K562 (cell line): ENCODE measurements at regions not wholly inside any gene's neighbourhood (a gene's known extent, or its start where the extent isn't known, plus 50 kb on each side); places are given as distances from the start of the nearest gene placed in this dataset.

Source experiments
- ATAC-seq: fragments of 200-7000 bp; cut with Tn5 transposase; 3 replicates; pipeline ENCODE4 v1.9.1; 2020; ENCODE audit warnings: moderate library complexity
- BruUV-seq: library from RNA; stranded (reverse); fragments of 400-500 nt; replicated peaks from 2 replicates; lab custom pipeline; 2021; lab: Mats Ljungman, UMichigan
- CTCF ChIA-PET: fragments of 300-600 bp; formaldehyde crosslinking; extraction: SDS; loops from one replicate; lab custom pipeline; 2021; ENCODE audit warnings: low intra/inter-chr PET ratio; lab: Yijun Ruan, JAX
- POLR2A ChIA-PET: fragments of 300-600, 350-650 bp; sonication (Branson Sonifier 250); formaldehyde crosslinking; extraction: SDS; loops from one replicate; lab custom pipeline; 2021; ENCODE audit warnings: antibody characterized with exemption, inconsistent platforms; lab: Yijun Ruan, JAX
- DNase-seq, 4 experiments: peaks; one replicate each; pipeline versions ENCODE4 v3.0.0 to v3.0.0-alpha.2; 2011 to 2018; ENCODE audit warnings: low spot score in 3 of 4, mixed read lengths in 3 of 4; ENCODE audit errors: extremely low read depth in 1 of 4
- FAIRE-seq: peaks from 2 replicates; lab custom pipeline; 2011; peaks lifted over from hg19 to GRCh38; lab: Jason Lieb, UNC
- H2AFZ ChIP-seq: 2 replicates; pipeline ENCODE4 v1.6.0; 2011; ENCODE audit warnings: low read depth, low read length, control low read depth, inconsistent platforms
- H3K27ac ChIP-seq: fragments of 200-600 bp; 3 replicates; pipeline ENCODE4 v1.8.0; 2011; ENCODE audit warnings: low read depth, mild to moderate bottlenecking, control low read depth, inconsistent platforms, low read length, moderate library complexity, mixed read lengths; ENCODE audit errors: extremely low read depth
- H3K27me3 ChIP-seq, 2 experiments: fragments of 300-600 bp in 1 of 2; 2 replicates in 1 of 2; 3 replicates in 1 of 2; pipeline versions ENCODE4 v1.6.0 to v1.8.0; 2011; ENCODE audit warnings: inconsistent platforms in 2 of 2, low read length in 2 of 2, mild to moderate bottlenecking in 1 of 2, mixed read lengths in 1 of 2, moderate library complexity in 1 of 2; ENCODE audit not compliant: control insufficient read depth in 2 of 2, insufficient read depth in 2 of 2
- H3K36me3 ChIP-seq: fragments of 300-600 bp; 3 replicates; pipeline ENCODE4 v1.8.0; 2011; ENCODE audit warnings: mild to moderate bottlenecking, low read length, inconsistent platforms; ENCODE audit not compliant: control insufficient read depth, insufficient read depth
- H3K4me1 ChIP-seq, 2 experiments: fragments of 200-600 bp in 1 of 2; replicated peaks in 1 of 2; 2 replicates in 1 of 2; 3 replicates in 1 of 2; pipeline versions ENCODE4 v1.5.1 to v1.8.0; 2011; ENCODE audit warnings: inconsistent platforms in 2 of 2, low read length in 2 of 2, mild to moderate bottlenecking in 1 of 2, mixed read lengths in 1 of 2, moderate library complexity in 1 of 2; ENCODE audit not compliant: control insufficient read depth in 2 of 2, insufficient read depth in 2 of 2
- H3K4me2 ChIP-seq: 2 replicates; pipeline ENCODE4 v1.6.1; 2011; ENCODE audit warnings: low read length, control low read depth, inconsistent platforms, mixed read lengths; ENCODE audit not compliant: insufficient read depth
- H3K4me3 ChIP-seq: fragments of 200-600 bp; sonication (generic), shearing (Covaris generic); 2 replicates; pipeline ENCODE4 v1.5.1; 2016; ENCODE audit warnings: control low read depth, inconsistent platforms
- H3K79me2 ChIP-seq: fragments of 200-600 bp; 3 replicates; pipeline ENCODE4 v1.8.0; 2011; ENCODE audit warnings: low read length, inconsistent platforms; ENCODE audit not compliant: control insufficient read depth, insufficient read depth
- H3K9ac ChIP-seq, 2 experiments: 2 replicates each; pipeline versions ENCODE4 v1.6.0 to v1.6.1; 2011; ENCODE audit warnings: low read depth in 2 of 2, low read length in 2 of 2, control low read depth in 1 of 2, inconsistent platforms in 1 of 2, mild to moderate bottlenecking in 1 of 2, mixed read lengths in 1 of 2; ENCODE audit not compliant: insufficient read depth in 1 of 2
- H3K9me1 ChIP-seq: one replicate; pipeline ENCODE4 v1.6.0; 2011; ENCODE audit warnings: inconsistent platforms, mild to moderate bottlenecking, low read length, moderate library complexity; ENCODE audit not compliant: control insufficient read depth, insufficient read depth
- H3K9me3 ChIP-seq: replicated peaks from 2 replicates; pipeline ENCODE4 v1.5.1; 2011; ENCODE audit warnings: low read depth, low read length, inconsistent platforms; ENCODE audit not compliant: control insufficient read depth, insufficient read depth
- H4K20me1 ChIP-seq: replicated peaks from 2 replicates; pipeline ENCODE4 v1.6.1; 2011; ENCODE audit warnings: low read length, inconsistent platforms, mixed read lengths; ENCODE audit not compliant: control insufficient read depth, insufficient read depth
- DNMT1 ChIP-seq: fragments of 450-650 bp; IDR thresholded peaks from 2 replicates; pipeline ENCODE4 v1.6.1; 2016; ENCODE audit warnings: antibody characterized with exemption, mild to moderate bottlenecking
- ETV1 ChIP-seq: fragments of 450-650 bp; conservative IDR thresholded peaks from 2 replicates; pipeline ENCODE4 v1.6.1; 2016; ENCODE audit warnings: missing genetic modification characterization, control low read depth, low read depth, missing compliant biosample characterization
- HNRNPH1 ChIP-seq: fragments of 200-400 bp; formaldehyde crosslinking; optimal IDR thresholded peaks from 2 replicates; pipeline ENCODE3; 2017; ENCODE audit warnings: low read depth, mild to moderate bottlenecking, low read length, moderate library complexity
- MEIS2 ChIP-seq: fragments of 450-650 bp; IDR thresholded peaks from 2 replicates; pipeline ENCODE4 v1.6.1; 2014; ENCODE audit warnings: mild to moderate bottlenecking; ENCODE audit not compliant: partially characterized antibody
- MTA2 ChIP-seq: fragments of 450-650 bp; IDR thresholded peaks from 2 replicates; pipeline ENCODE4 v1.6.1; 2016; ENCODE audit warnings: low read depth
- NRF1 ChIP-seq, 2 experiments: fragments of 450-650 bp; IDR thresholded peaks in 1 of 2; conservative IDR thresholded peaks in 1 of 2; 2 replicates each; pipeline ENCODE4 v1.6.1; 2014; ENCODE audit warnings: mild to moderate bottlenecking in 2 of 2
- RNF2 ChIP-seq: sonication (generic); IDR thresholded peaks from 2 replicates; pipeline ENCODE4 v1.6.1; 2016
- SAFB2 ChIP-seq: fragments of 200-400 bp; formaldehyde crosslinking; IDR thresholded peaks from 2 replicates; pipeline ENCODE4 v1.6.1; 2018; ENCODE audit warnings: borderline replicate concordance, low read length, low read depth, moderate library complexity; ENCODE audit not compliant: severe bottlenecking
- SRSF3 ChIP-seq: fragments of 200-400 bp; formaldehyde crosslinking; IDR thresholded peaks from 2 replicates; pipeline ENCODE4 v1.6.1; 2016; ENCODE audit warnings: mild to moderate bottlenecking, low read length, moderate library complexity; ENCODE audit not compliant: insufficient read depth
- ZNF280B ChIP-seq: fragments of 250-450 bp; sonication (Bioruptor Pico); IDR thresholded peaks from 2 replicates; pipeline ENCODE4 v1.5.1; 2021; ENCODE audit warnings: mild to moderate bottlenecking
- ZNF668 ChIP-seq: fragments of 250-450 bp; sonication (Bioruptor Pico); IDR thresholded peaks from 2 replicates; pipeline ENCODE4 v1.8.0; 2022; ENCODE audit warnings: mild to moderate bottlenecking, inconsistent platforms
- WGBS: fragments of 100-300 bp; shearing (Covaris generic); methylation state at CpG from one replicate; pipeline ENCODE4 v1.1.6; 2016; ENCODE audit warnings: low coverage, mixed read lengths; ENCODE audit not compliant: insufficient coverage; ENCODE audit errors: missing lambda C conversion rate; 5-methylcytosine and 5-hydroxymethylcytosine counted together
- in situ Hi-C: fragments of 300-500 bp; cut with MboI; formaldehyde crosslinking; loops from 4 replicates; pipeline ENCODE4 v1.15.0; 2018; ENCODE audit warnings: inconsistent platforms, mixed read lengths
- intact Hi-C: fragments of 100-400 bp; cut with micrococcal nuclease; formaldehyde crosslinking; loops from 2 replicates; pipeline ENCODE4 v1.14.2; 2022

GRCh38 chr1:233787599-233787998 lies 116.9 kb upstream of the SLC35F3 start:
- FAIRE-seq (no peak), DNase-seq (no peak), ATAC-seq (no peak)
- Histone ChIP-seq H3K9me3 (no peaks in the 10 kb centered on the region), H4K20me1 (no peaks in the 10 kb centered on the region), H3K9me1 (no peaks in the 10 kb centered on the region), H3K4me1 (no peaks in the 10 kb centered on the region), H3K79me2 (no peaks in the 10 kb centered on the region), H3K4me2 (no peak overlapping the region), H3K4me3 (no peak overlapping the region), H3K27ac (no peak overlapping the region), H3K36me3 (no peaks in the 10 kb centered on the region), H2AFZ (no peak overlapping the region), H3K27me3 (no peaks in the 10 kb centered on the region), H3K9ac (no peak overlapping the region)
- BruUV-seq: no TSS peak
- POLR2A ChIA-PET: no interaction called here
- intact Hi-C loops (no loop called here), in situ Hi-C loops (no loop called here)
- CTCF ChIA-PET: no interaction called here
- TF ChIP-seq MEIS2: no peak
- no peak for TF ChIP-seq MTA2
- no peak for TF ChIP-seq SRSF3
- 14% methylated on average over 3 of the region's 3 CpGs for WGBS

- H3K9me3 ChIP-seq: no peaks in the 10 kb centered on the region
- H3K4me3 ChIP-seq: no peak overlapping the region
- no peak for ATAC-seq
- ChIA-PET CTCF (interaction anchor here (0.5 to 0.9 kb wide), 2 partner anchors 235 to 348 kb away, joined by 3 read pairs; no protein-coding TSS in a partner anchor), POLR2A (no interaction called here)
- BruUV-seq: no TSS peak
- no peaks in the 10 kb centered on the region for H3K9me1 ChIP-seq
- H4K20me1 ChIP-seq: no peaks in the 10 kb centered on the region
- intact Hi-C loops: no loop called here
- no peak overlapping the region for H3K9ac ChIP-seq
- DNase-seq: no peak
- in situ Hi-C loops: no loop called here
- no peaks in the 10 kb centered on the region for H3K79me2 ChIP-seq
- TF ChIP-seq RNF2: no peak
- no peak for TF ChIP-seq ZNF668 (CRISPR knock-in tag)
- no peak for TF ChIP-seq HNRNPH1
- no peak for TF ChIP-seq ZNF280B (CRISPR knock-in tag)
- no peak for TF ChIP-seq NRF1 (conservative IDR thresholded peaks at IDR 0.05 in 1 of 2, IDR thresholded peaks at IDR 0.05 in 1 of 2)
- TF ChIP-seq ETV1 (tag): no peak
- TF ChIP-seq DNMT1: no peak
- TF ChIP-seq SAFB2: no peak
- no peak overlapping the region for H3K27ac ChIP-seq
- H3K36me3 ChIP-seq: no peaks in the 10 kb centered on the region
- no peak overlapping the region for H3K4me2 ChIP-seq
- FAIRE-seq: no peak
- no peaks in the 10 kb centered on the region for H3K27me3 ChIP-seq
- H2AFZ ChIP-seq: no peak overlapping the region
- no peaks in the 10 kb centered on the region for H3K4me1 ChIP-seq
Observed at GRCh38 chr1:233788687-233789086, 115.8 kb upstream of the SLC35F3 start.
